Adrenal gland (tissue), 5 donors: ENCODE measurements at regions not wholly inside any gene's neighbourhood (a gene's known extent, or its start where the extent isn't known, plus 50 kb on each side); places are given as distances from the start of the nearest gene placed in this dataset.

Experiments
- CTCF ChIP-seq, 6 experiments: fragments of 450-650 bp in 4 of 6; fragments of 200-600 bp in 2 of 6; sonication (generic) in 1 of 6; IDR thresholded peaks; 1 replicate in 5 of 6; 2 replicates in 1 of 6; pipeline versions ENCODE4 v1.5.1 to v1.8.0; 2016 to 2021; ENCODE audit warnings: antibody characterized with exemption in 6 of 6, mild to moderate bottlenecking in 2 of 6, moderate library complexity in 1 of 6
- POLR2A ChIP-seq, 2 donors: fragments of 450-650 bp; IDR thresholded peaks; one replicate each; pipeline ENCODE4 v1.6.1; 2017; ENCODE audit warnings: antibody characterized with exemption in 2 of 2, mild to moderate bottlenecking in 2 of 2, moderate library complexity in 1 of 2
- donor health status: DM: no; HTN: no; CAD: no.

- no peak for TF ChIP-seq CTCF (IDR thresholded peaks at IDR 0.05)
- no peak for TF ChIP-seq POLR2A (IDR thresholded peaks at IDR 0.05)
These were observed 148.6 kb downstream of the COPS8 start for GRCh38 chr2:237234268-237234667.
